H1 (cell line): ENCODE measurements at regions not wholly inside any gene's neighbourhood (a gene's known extent, or its start where the extent isn't known, plus 50 kb on each side); places are given as distances from the start of the nearest gene placed in this dataset.

Source experiments
- BCL11A ChIP-seq, 2 experiments: IDR thresholded peaks; one replicate each; pipeline ENCODE4 v1.6.1; 2011; ENCODE audit warnings: low read depth in 2 of 2, low read length in 2 of 2, mild to moderate bottlenecking in 2 of 2
- GTF2F1 ChIP-seq: IDR thresholded peaks from 2 replicates; pipeline ENCODE4 v1.6.1; 2012; ENCODE audit warnings: low read depth, low read length, improper control_type of control experiment, borderline replicate concordance
- JUN ChIP-seq: IDR thresholded peaks from 2 replicates; pipeline ENCODE4 v1.6.1; 2011; ENCODE audit warnings: low read depth, mild to moderate bottlenecking, improper control_type of control experiment, low read length
- MAX ChIP-seq: IDR thresholded peaks from 2 replicates; pipeline ENCODE4 v1.6.1; 2012; ENCODE audit warnings: inconsistent platforms
- RBBP5 ChIP-seq: IDR thresholded peaks from 2 replicates; pipeline ENCODE4 v1.7.1; 2012; ENCODE audit warnings: low read depth, mild to moderate bottlenecking, inconsistent platforms, low read length, moderate library complexity, borderline replicate concordance
- SIX5 ChIP-seq: IDR thresholded peaks from 2 replicates; pipeline ENCODE4 v1.6.1; 2011; ENCODE audit warnings: mild to moderate bottlenecking, low read depth, low read length
- SP1 ChIP-seq: IDR thresholded peaks from 2 replicates; pipeline ENCODE4 v1.6.1; 2011; ENCODE audit warnings: low read depth, low read length
- YY1 ChIP-seq: IDR thresholded peaks from 2 replicates; pipeline ENCODE4 v1.6.1; 2011; ENCODE audit warnings: low read depth, mild to moderate bottlenecking, low read length

DNA sequence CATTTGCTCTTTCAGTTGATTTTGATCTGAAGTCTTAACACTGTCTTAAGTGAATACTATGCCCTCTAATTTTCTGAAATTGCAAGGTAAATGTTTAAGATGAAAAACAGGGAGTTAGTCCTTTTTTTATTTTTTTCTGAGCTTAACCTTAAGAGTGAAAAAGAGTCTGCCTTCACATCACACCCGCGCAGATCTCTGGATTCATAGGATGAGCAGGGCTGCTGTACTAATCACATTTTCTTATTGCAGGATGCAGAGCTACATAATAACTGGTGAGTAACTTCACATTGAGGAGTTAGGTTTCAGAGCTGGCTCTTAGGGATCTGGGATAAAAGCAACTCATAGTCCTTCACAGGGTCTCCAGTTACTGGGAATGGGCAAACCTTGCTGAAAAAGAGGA lies 188.7 kb upstream of the ATP1B1 start (continued):
- no peak for TF ChIP-seq MAX
- TF ChIP-seq YY1 = no peak
- TF ChIP-seq JUN = no peak
- no peak for TF ChIP-seq RBBP5
- TF ChIP-seq SP1 = no peak
- TF ChIP-seq SIX5 = no peak
- TF ChIP-seq BCL11A (IDR thresholded peaks at IDR 0.05; ENCODE audit: low read depth in 2 of 2, low read length in 2 of 2) = no peak
- TF ChIP-seq GTF2F1 = no peak
